ENCODE measurements at regions not wholly inside any gene's neighbourhood (a gene's known extent, or its start where the extent isn't known, plus 50 kb on each side); places are given as distances from the start of the nearest gene placed in this dataset.

GRCh38 chr20:39574061-39574460, 611.9 kb downstream of the DHX35 start:
- TF ChIP-seq POLR2A (IDR thresholded peaks at IDR 0.05; ENCODE audit: low read depth, low read length) (no peak), POLR2AphosphoS5 (IDR thresholded peaks at IDR 0.05; ENCODE audit: low read depth, low read length) (no peak), TAF1 (IDR thresholded peaks at IDR 0.05; ENCODE audit: low read depth, low read length) (no peak), PAX5 (IDR thresholded peaks at IDR 0.05; ENCODE audit: insufficient read depth, low read length, severe bottlenecking) (no peak), POU2F2 (IDR thresholded peaks at IDR 0.05; ENCODE audit: low read depth, low read length) (no peak)

All from GM12891 (cell line).